IMR-90 (cell line): ENCODE measurements at regions not wholly inside any gene's neighbourhood (a gene's known extent, or its start where the extent isn't known, plus 50 kb on each side); places are given as distances from the start of the nearest gene placed in this dataset.

Source experiments
- ATAC-seq: fragments of 200-7000 bp; cut with Tn5 transposase; 2 replicates; pipeline ENCODE4 v1.9.1; 2020; ENCODE audit warnings: low read depth, mild to moderate bottlenecking, moderate library complexity
- BruUV-seq: library from RNA; stranded (reverse); fragments of 400-500 nt; replicated peaks from 2 replicates; lab custom pipeline; 2021; lab: Mats Ljungman, UMichigan
- CTCF ChIA-PET: fragments of 300-600 bp; formaldehyde crosslinking; extraction: SDS; loops from one replicate; lab custom pipeline; 2021; ENCODE audit warnings: antibody characterized with exemption; lab: Yijun Ruan, JAX
- POLR2A ChIA-PET: fragments of 300-600 bp; sonication (Branson Sonifier 250); formaldehyde crosslinking; loops from one replicate; lab custom pipeline; 2022; ENCODE audit warnings: antibody characterized with exemption; ENCODE audit not compliant: unreplicated experiment; lab: Charles Lee
- DNase-seq: peaks from one replicate; pipeline ENCODE4 v3.0.0; 2013
- H2AFZ ChIP-seq: replicated peaks from 2 replicates; pipeline ENCODE3; 2013; ENCODE audit warnings: low read length, mild to moderate bottlenecking; ENCODE audit not compliant: poor library complexity
- H2AK5ac ChIP-seq: 2 replicates; pipeline ENCODE4 v1.6.1; 2013; ENCODE audit warnings: low read depth, low read length, inconsistent platforms
- H2AK9ac ChIP-seq: replicated peaks from 2 replicates; pipeline ENCODE3; 2013; ENCODE audit warnings: mild to moderate bottlenecking, low read depth, low read length, moderate library complexity; ENCODE audit not compliant: poor library complexity
- H2BK120ac ChIP-seq: 2 replicates; pipeline ENCODE4 v1.6.1; 2013; ENCODE audit warnings: low read depth, low read length, inconsistent platforms
- H2BK15ac ChIP-seq: 3 replicates; pipeline ENCODE4 v1.6.1; 2013; ENCODE audit warnings: low read depth, low read length, inconsistent platforms
- H2BK20ac ChIP-seq: 2 replicates; pipeline ENCODE4 v1.6.1; 2013; ENCODE audit warnings: low read depth, mild to moderate bottlenecking, inconsistent platforms, low read length, moderate library complexity
- H2BK5ac ChIP-seq: 2 replicates; pipeline ENCODE4 v1.6.1; 2013; ENCODE audit warnings: mild to moderate bottlenecking, low read depth, low read length, inconsistent platforms; ENCODE audit not compliant: poor library complexity, severe bottlenecking
- H3K14ac ChIP-seq: replicated peaks from 2 replicates; pipeline ENCODE4 v1.6.1; 2013; ENCODE audit warnings: low read depth, low read length, inconsistent platforms
- H3K18ac ChIP-seq: 2 replicates; pipeline ENCODE4 v1.6.1; 2013; ENCODE audit warnings: low read depth, low read length, control low read depth
- H3K23ac ChIP-seq: 2 replicates; pipeline ENCODE4 v1.6.1; 2013; ENCODE audit warnings: low read depth, low read length, inconsistent platforms
- H3K27ac ChIP-seq: 2 replicates; pipeline ENCODE4 v1.5.1; 2013; ENCODE audit warnings: mild to moderate bottlenecking, control low read depth, low read length; ENCODE audit not compliant: insufficient read depth
- H3K27me3 ChIP-seq: 2 replicates; pipeline ENCODE4 v1.6.1; 2013; ENCODE audit warnings: low read length; ENCODE audit not compliant: control insufficient read depth, insufficient read depth
- H3K36me3 ChIP-seq: 2 replicates; pipeline ENCODE4 v1.6.1; 2013; ENCODE audit warnings: low read length, mixed read lengths; ENCODE audit not compliant: control insufficient read depth, insufficient read depth
- H3K4ac ChIP-seq: 2 replicates; pipeline ENCODE4 v1.6.1; 2013; ENCODE audit warnings: low read depth, low read length, inconsistent platforms
- H3K4me1 ChIP-seq: 2 replicates; pipeline ENCODE4 v1.6.1; 2013; ENCODE audit warnings: low read length, mixed read lengths; ENCODE audit not compliant: control insufficient read depth, insufficient read depth
- H3K4me2 ChIP-seq: 2 replicates; pipeline ENCODE4 v1.6.1; 2013; ENCODE audit warnings: low read depth, mild to moderate bottlenecking, control low read depth, low read length, moderate library complexity
- H3K4me3 ChIP-seq: 2 replicates; pipeline ENCODE4 v1.5.1; 2013; ENCODE audit warnings: low read depth, mild to moderate bottlenecking, control low read depth, low read length, moderate library complexity; ENCODE audit not compliant: insufficient read depth
- H3K56ac ChIP-seq: 2 replicates; pipeline ENCODE4 v1.6.1; 2013; ENCODE audit warnings: low read length, inconsistent platforms; ENCODE audit not compliant: insufficient read depth; ENCODE audit errors: extremely low read depth
- H3K79me1 ChIP-seq, 2 experiments: 2 replicates each; pipeline ENCODE4 v1.6.1; 2013; ENCODE audit warnings: low read length in 2 of 2, inconsistent platforms in 1 of 2, low read depth in 1 of 2
- H3K9ac ChIP-seq: 2 replicates; pipeline ENCODE4 v1.6.1; 2013; ENCODE audit warnings: low read depth, low read length, control low read depth
- H3K9me1 ChIP-seq: 2 replicates; pipeline ENCODE4 v1.6.1; 2013; ENCODE audit warnings: low read length, inconsistent platforms; ENCODE audit not compliant: insufficient read depth
- H3K9me3 ChIP-seq: 2 replicates; pipeline ENCODE4 v1.6.1; 2013; ENCODE audit warnings: low read length; ENCODE audit not compliant: control insufficient read depth, insufficient read depth
- H4K20me1 ChIP-seq: 2 replicates; pipeline ENCODE4 v1.6.1; 2013; ENCODE audit warnings: low read length, inconsistent platforms; ENCODE audit not compliant: insufficient read depth
- H4K5ac ChIP-seq: 2 replicates; pipeline ENCODE4 v1.6.1; 2013; ENCODE audit warnings: mild to moderate bottlenecking, low read depth, low read length, control low read depth
- H4K8ac ChIP-seq, 2 experiments: 2 replicates each; pipeline ENCODE4 v1.6.1; 2013; ENCODE audit warnings: low read depth in 2 of 2, low read length in 2 of 2, control low read depth in 1 of 2, inconsistent platforms in 1 of 2
- H4K91ac ChIP-seq: 2 replicates; pipeline ENCODE4 v1.6.1; 2013; ENCODE audit warnings: low read depth, low read length, inconsistent platforms; ENCODE audit not compliant: insufficient read depth
- BHLHE40 ChIP-seq: fragments of 150-350 bp; IDR thresholded peaks from 2 replicates; pipeline ENCODE4 v1.6.1; 2016; ENCODE audit warnings: mild to moderate bottlenecking, low read depth, low read length
- CEBPB ChIP-seq: IDR thresholded peaks from 2 replicates; pipeline ENCODE4 v1.6.1; 2012; ENCODE audit warnings: low read depth, low read length, improper control_type of control experiment
- CHD1 ChIP-seq: IDR thresholded peaks from 2 replicates; pipeline ENCODE4 v1.6.1; 2012; ENCODE audit warnings: low read depth, low read length, improper control_type of control experiment
- CTCF ChIP-seq: conservative IDR thresholded peaks from 2 replicates; pipeline ENCODE4 v1.5.1; 2012; ENCODE audit warnings: mild to moderate bottlenecking, low read depth, low read length, improper control_type of control experiment
- ELK1 ChIP-seq: fragments of 150-350 bp; IDR thresholded peaks from 2 replicates; pipeline ENCODE4 v1.6.1; 2016; ENCODE audit warnings: low read depth, mild to moderate bottlenecking, low read length, moderate library complexity, borderline replicate concordance
- FOS ChIP-seq: fragments of 150-350 bp; IDR thresholded peaks from 2 replicates; pipeline ENCODE4 v1.6.1; 2016; ENCODE audit warnings: low read depth, low read length
- MAFK ChIP-seq: IDR thresholded peaks from 2 replicates; pipeline ENCODE4 v1.6.1; 2012; ENCODE audit warnings: low read depth, low read length, improper control_type of control experiment
- MAZ ChIP-seq: IDR thresholded peaks from 2 replicates; pipeline ENCODE4 v1.6.1; 2012; ENCODE audit warnings: low read depth, mild to moderate bottlenecking, low read length, improper control_type of control experiment, moderate library complexity, borderline replicate concordance
- NFE2L2 ChIP-seq: fragments of 150-350 bp; IDR thresholded peaks from 2 replicates; pipeline ENCODE4 v1.6.1; 2016; ENCODE audit warnings: low read depth, mild to moderate bottlenecking, low read length
- POLR2A ChIP-seq: IDR thresholded peaks from 2 replicates; pipeline ENCODE4 v1.6.1; 2012; ENCODE audit warnings: mild to moderate bottlenecking, low read depth, low read length
- RAD21 ChIP-seq: IDR thresholded peaks from 2 replicates; pipeline ENCODE4 v1.6.1; 2012; ENCODE audit warnings: low read length, improper control_type of control experiment
- RCOR1 ChIP-seq: IDR thresholded peaks from 2 replicates; pipeline ENCODE4 v1.6.1; 2012; ENCODE audit warnings: mild to moderate bottlenecking, low read length, improper control_type of control experiment; ENCODE audit not compliant: insufficient replicate concordance
- RFX5 ChIP-seq: IDR thresholded peaks from 2 replicates; pipeline ENCODE4 v1.8.0; 2012; ENCODE audit warnings: low read depth, mild to moderate bottlenecking, low read length, moderate library complexity
- SMC3 ChIP-seq: fragments of 150-350 bp; IDR thresholded peaks from 2 replicates; pipeline ENCODE4 v1.6.1; 2016; ENCODE audit warnings: low read depth, mild to moderate bottlenecking, antibody characterized with exemption, low read length, moderate library complexity
- USF2 ChIP-seq: fragments of 150-350 bp; IDR thresholded peaks from 2 replicates; pipeline ENCODE4 v1.6.1; 2017; ENCODE audit warnings: mild to moderate bottlenecking, antibody characterized with exemption, low read length, low read depth
- WGBS, 2 experiments: methylation state at CpG; one replicate each; pipeline versions ENCODE4 v1.1.5 to v1.1.7; 2013; ENCODE audit warnings: missing lambda C conversion rate in 2 of 2; ENCODE audit not compliant: insufficient read length in 1 of 2; ENCODE audit errors: extremely low coverage in 2 of 2; 5-methylcytosine and 5-hydroxymethylcytosine counted together
- dilution Hi-C: fragments of 300-500 bp; cut with HindIII; formaldehyde crosslinking; loops from one replicate; pipeline ENCODE4 v1.14.3; 2018; ENCODE audit warnings: low sequenced_read_pairs; ENCODE audit not compliant: unreplicated experiment
- in situ Hi-C: fragments of 300-500 bp; cut with MboI; formaldehyde crosslinking; loops from 3 replicates; pipeline ENCODE4 v1.14.3; 2019; ENCODE audit warnings: low sequenced_read_pairs, inconsistent platforms, mixed read lengths
- intact Hi-C: fragments of 100-400 bp; cut with micrococcal nuclease; formaldehyde crosslinking; loops from 2 replicates; pipeline ENCODE4 v1.10.0; 2022

- H4K8ac ChIP-seq: no peak overlapping the region
- no peak overlapping the region for H3K4me3 ChIP-seq
- H2AFZ ChIP-seq: no peak overlapping the region
- no peak overlapping the region for H3K27ac ChIP-seq
- ChIA-PET POLR2A (no interaction called here), CTCF (interaction anchor here (0.7 kb wide), 1 partner anchor 627 kb away, joined by 3 read pairs; no protein-coding TSS in a partner anchor)
- H4K91ac ChIP-seq: no peak overlapping the region
- no peak overlapping the region for H3K4me2 ChIP-seq
- no peak overlapping the region for H2BK15ac ChIP-seq
- WGBS, 2 experiments: no CpG with 5 or more reads among the region's 10 CpGs
- no peak overlapping the region for H3K18ac ChIP-seq
- no peak overlapping the region for H4K5ac ChIP-seq
- no peaks in the 10 kb centered on the region for H3K9me3 ChIP-seq
- DNase-seq: no peak
- no peak overlapping the region for H2BK20ac ChIP-seq
- no peak overlapping the region for H3K9ac ChIP-seq
- no peak overlapping the region for H3K56ac ChIP-seq
- no peak overlapping the region for H2BK5ac ChIP-seq
- no TSS peak for BruUV-seq
- H3K9me1 ChIP-seq: no peaks in the 10 kb centered on the region
- H2BK120ac ChIP-seq: no peak overlapping the region
- intact Hi-C loops (loop anchor here (2.0 kb wide), 1 partner anchor 63 kb away; no protein-coding TSS in a partner anchor), in situ Hi-C loops (no loop called here), dilution Hi-C loops (no loop called here)
- TF ChIP-seq MAFK (no peak), CEBPB (no peak), CHD1 (no peak), SMC3 (no peak), POLR2A (no peak), BHLHE40 (no peak), CTCF (no peak), ELK1 (no peak), RFX5 (no peak), USF2 (no peak), RCOR1 (no peak), NFE2L2 (no peak), MAZ (no peak), FOS (no peak), RAD21 (no peak)
- no peak overlapping the region for H3K14ac ChIP-seq
- H3K4me1 ChIP-seq: no peaks in the 10 kb centered on the region
- H3K23ac ChIP-seq: no peak overlapping the region
- H2AK5ac ChIP-seq: no peak overlapping the region
- ATAC-seq: no peak
- H2AK9ac ChIP-seq: no peak overlapping the region
- H3K27me3 ChIP-seq: no peaks in the 10 kb centered on the region
- H3K79me1 ChIP-seq: no peaks in the 10 kb centered on the region
- H3K4ac ChIP-seq: no peak overlapping the region
- no peaks in the 10 kb centered on the region for H4K20me1 ChIP-seq
- no peaks in the 10 kb centered on the region for H3K36me3 ChIP-seq
These were observed 148.5 kb downstream of the NOL4 start for GRCh38 chr18:34075963-34076860.
